Esophagus muscularis mucosa (tissue), 4 donors: ENCODE measurements at regions not wholly inside any gene's neighbourhood (a gene's known extent, or its start where the extent isn't known, plus 50 kb on each side); places are given as distances from the start of the nearest gene placed in this dataset.

Experiments
- CTCF ChIP-seq, 3 experiments: fragments of 200-600 bp in 2 of 3; fragments of 450-650 bp in 1 of 3; sonication (generic) in 2 of 3; IDR thresholded peaks; one replicate each; pipeline ENCODE4 v1.5.1; 2017 to 2019; ENCODE audit warnings: antibody characterized with exemption in 3 of 3, mild to moderate bottlenecking in 2 of 3, moderate library complexity in 1 of 3
- EP300 ChIP-seq: sonication (generic); formaldehyde crosslinking; IDR thresholded peaks from one replicate; pipeline ENCODE4 v1.6.1; 2017; ENCODE audit warnings: antibody characterized with exemption
- POLR2AphosphoS5 ChIP-seq, 2 donors: sonication (generic); formaldehyde crosslinking; IDR thresholded peaks; one replicate each; pipeline ENCODE4 v1.6.1; 2017; ENCODE audit warnings: antibody characterized with exemption in 2 of 2

- TF ChIP-seq EP300, result no peak
- TF ChIP-seq POLR2AphosphoS5 (IDR thresholded peaks at IDR 0.05), result no peak
- no peak for TF ChIP-seq CTCF (IDR thresholded peaks at IDR 0.05)
Measured at GRCh38 chr6:11878029-11878428, 99.4 kb upstream of the ADTRP start.
